Ishikawa (cell line): ENCODE measurements at regions not wholly inside any gene's neighbourhood (a gene's known extent, or its start where the extent isn't known, plus 50 kb on each side); places are given as distances from the start of the nearest gene placed in this dataset.

Experiments
- CEBPB ChIP-seq: IDR thresholded peaks from 2 replicates; pipeline ENCODE4 v1.6.1; 2012
- TAF1 ChIP-seq: IDR thresholded peaks from 2 replicates; pipeline ENCODE4 v1.6.1; 2012; ENCODE audit warnings: low read depth, mild to moderate bottlenecking
- YY1 ChIP-seq: IDR thresholded peaks from 2 replicates; pipeline ENCODE4 v1.6.1; 2012; ENCODE audit warnings: low read depth

- no peak for TF ChIP-seq TAF1
- no peak for TF ChIP-seq YY1
- TF ChIP-seq CEBPB = no peak
Observed at GRCh38 chr18:57853864-57854263, 50.7 kb upstream of the ATP8B1 start.
